Neural progenitor cell (in vitro differentiated cells): ENCODE measurements at regions not wholly inside any gene's neighbourhood (a gene's known extent, or its start where the extent isn't known, plus 50 kb on each side); places are given as distances from the start of the nearest gene placed in this dataset.

Source experiments
- DNase-seq: peaks from one replicate; pipeline ENCODE4 v3.0.0-alpha.2; 2016; ENCODE audit warnings: low spot score
- H2AFZ ChIP-seq: fragments of 200-600 bp; sonication (generic); replicated peaks from 2 replicates; pipeline ENCODE4 v1.6.1; 2016; ENCODE audit warnings: antibody characterized with exemption
- H3F3A ChIP-seq: fragments of 200-600 bp; sonication (generic); 2 replicates; pipeline ENCODE4 v1.6.1; 2016; ENCODE audit warnings: antibody characterized with exemption, low read depth
- H3K27ac ChIP-seq: fragments of 200-600 bp; sonication (generic); 2 replicates; pipeline ENCODE4 v1.5.1; 2016; ENCODE audit warnings: mild to moderate bottlenecking
- H3K27me3 ChIP-seq: fragments of 200-600 bp; sonication (generic); 2 replicates; pipeline ENCODE4 v1.6.1; 2016; ENCODE audit warnings: mild to moderate bottlenecking, moderate library complexity
- H3K36me3 ChIP-seq: fragments of 200-600 bp; sonication (generic); 2 replicates; pipeline ENCODE4 v1.5.1; 2016
- H3K4me1 ChIP-seq: fragments of 200-600 bp; sonication (generic); 2 replicates; pipeline ENCODE4 v1.6.1; 2016; ENCODE audit warnings: mixed run types
- H3K4me2 ChIP-seq: fragments of 200-600 bp; sonication (generic); 2 replicates; pipeline ENCODE4 v1.6.1; 2016
- H3K4me3 ChIP-seq: fragments of 200-600 bp; sonication (generic); 2 replicates; pipeline ENCODE4 v1.5.1; 2016
- H3K79me2 ChIP-seq: fragments of 200-600 bp; sonication (generic); 2 replicates; pipeline ENCODE4 v1.6.1; 2016; ENCODE audit warnings: low read depth
- H3K9ac ChIP-seq: fragments of 200-600 bp; sonication (generic); 2 replicates; pipeline ENCODE4 v1.6.1; 2016
- H3K9me3 ChIP-seq: fragments of 200-600 bp; sonication (generic); 2 replicates; pipeline ENCODE4 v1.5.1; 2016; ENCODE audit warnings: low read depth
- H4K20me1 ChIP-seq: fragments of 200-600 bp; sonication (generic); 2 replicates; pipeline ENCODE4 v1.6.1; 2016; ENCODE audit warnings: low read depth
- H3K27ac Mint-ChIP-seq: 3 replicates; pipeline ENCODE4 v1.8.0; 2021; ENCODE audit warnings: mixed read lengths
- H3K27me3 Mint-ChIP-seq: 2 replicates; pipeline ENCODE4 v1.8.0; 2022; ENCODE audit warnings: low read depth, mild to moderate bottlenecking, inconsistent platforms, moderate library complexity, mixed read lengths; ENCODE audit not compliant: insufficient read depth
- H3K36me3 Mint-ChIP-seq: 3 replicates; pipeline ENCODE4 v1.8.0; 2021; ENCODE audit warnings: mixed read lengths
- H3K4me1 Mint-ChIP-seq: 3 replicates; pipeline ENCODE4 v1.8.0; 2021; ENCODE audit warnings: mixed read lengths
- H3K4me3 Mint-ChIP-seq: 3 replicates; pipeline ENCODE4 v1.8.0; 2021; ENCODE audit warnings: mild to moderate bottlenecking, moderate library complexity, mixed read lengths
- H3K9me3 Mint-ChIP-seq: 3 replicates; pipeline ENCODE4 v1.8.0; 2020; ENCODE audit warnings: mixed read lengths
- EZH2 ChIP-seq: fragments of 200-600 bp; sonication (generic); IDR thresholded peaks from 2 replicates; pipeline ENCODE4 v1.6.1; 2017; ENCODE audit warnings: antibody characterized with exemption, mild to moderate bottlenecking, moderate library complexity
- EZH2phosphoT487 ChIP-seq: fragments of 200-600 bp; sonication (generic); IDR thresholded peaks from 2 replicates; pipeline ENCODE4 v1.6.1; 2017; ENCODE audit warnings: antibody characterized with exemption
- TF ChIP-seq, protein P1 (sequence below): fragments of 200-600 bp; sonication (generic); IDR thresholded peaks from 2 replicates; pipeline ENCODE4 v1.5.1; 2017; ENCODE audit warnings: antibody characterized with exemption, mild to moderate bottlenecking

DNA sequence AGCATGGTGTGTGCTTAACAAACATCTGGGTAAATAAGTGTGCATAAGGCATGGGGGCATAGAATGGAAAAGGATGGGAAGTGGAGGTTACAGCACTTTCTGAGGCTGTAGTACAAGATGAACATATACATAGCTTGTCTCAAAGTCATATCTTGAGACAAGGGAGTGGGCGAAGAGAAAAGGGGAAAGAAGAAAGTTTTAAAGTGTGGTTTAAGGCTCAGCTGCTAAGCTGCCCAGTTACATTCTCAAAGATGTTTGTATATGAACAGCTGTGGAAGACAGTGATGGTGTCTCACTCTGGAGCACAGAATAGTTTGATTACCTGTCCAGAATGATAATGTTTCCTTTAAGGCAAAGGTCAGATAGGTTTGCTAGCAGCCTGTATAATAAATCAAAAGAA is 61.9 kb upstream of the LANCL2 start:
- Histone ChIP-seq H3K4me2 (no peak overlapping the region), H3K9me3 (no peaks in the 10 kb centered on the region), H3K4me1 (no peaks in the 10 kb centered on the region), H3K79me2 (no peaks in the 10 kb centered on the region), H4K20me1 (no peaks in the 10 kb centered on the region), H3F3A (no peaks in the 10 kb centered on the region), H3K27me3 (no peaks in the 10 kb centered on the region), H3K9ac (no peak overlapping the region), H3K27ac (no peak overlapping the region), H3K36me3 (no peaks in the 10 kb centered on the region), H3K4me3 (no peak overlapping the region), H2AFZ (peak overlapping the region; percentile 56)
- no peaks in the 10 kb centered on the region for H3K9me3 Mint-ChIP-seq
- no peak overlapping the region for H3K4me3 Mint-ChIP-seq
- H3K36me3 Mint-ChIP-seq = no peaks in the 10 kb centered on the region
- H3K27me3 Mint-ChIP-seq = peaks cover 8% of the 10 kb centered on the region
- H3K4me1 Mint-ChIP-seq = no peaks in the 10 kb centered on the region
- no peak overlapping the region for H3K27ac Mint-ChIP-seq
- TF ChIP-seq, protein P1, sequence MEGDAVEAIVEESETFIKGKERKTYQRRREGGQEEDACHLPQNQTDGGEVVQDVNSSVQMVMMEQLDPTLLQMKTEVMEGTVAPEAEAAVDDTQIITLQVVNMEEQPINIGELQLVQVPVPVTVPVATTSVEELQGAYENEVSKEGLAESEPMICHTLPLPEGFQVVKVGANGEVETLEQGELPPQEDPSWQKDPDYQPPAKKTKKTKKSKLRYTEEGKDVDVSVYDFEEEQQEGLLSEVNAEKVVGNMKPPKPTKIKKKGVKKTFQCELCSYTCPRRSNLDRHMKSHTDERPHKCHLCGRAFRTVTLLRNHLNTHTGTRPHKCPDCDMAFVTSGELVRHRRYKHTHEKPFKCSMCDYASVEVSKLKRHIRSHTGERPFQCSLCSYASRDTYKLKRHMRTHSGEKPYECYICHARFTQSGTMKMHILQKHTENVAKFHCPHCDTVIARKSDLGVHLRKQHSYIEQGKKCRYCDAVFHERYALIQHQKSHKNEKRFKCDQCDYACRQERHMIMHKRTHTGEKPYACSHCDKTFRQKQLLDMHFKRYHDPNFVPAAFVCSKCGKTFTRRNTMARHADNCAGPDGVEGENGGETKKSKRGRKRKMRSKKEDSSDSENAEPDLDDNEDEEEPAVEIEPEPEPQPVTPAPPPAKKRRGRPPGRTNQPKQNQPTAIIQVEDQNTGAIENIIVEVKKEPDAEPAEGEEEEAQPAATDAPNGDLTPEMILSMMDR = no peak
- TF ChIP-seq EZH2 (no peak), EZH2phosphoT487 (no peak)
- no peak for DNase-seq

DNA sequence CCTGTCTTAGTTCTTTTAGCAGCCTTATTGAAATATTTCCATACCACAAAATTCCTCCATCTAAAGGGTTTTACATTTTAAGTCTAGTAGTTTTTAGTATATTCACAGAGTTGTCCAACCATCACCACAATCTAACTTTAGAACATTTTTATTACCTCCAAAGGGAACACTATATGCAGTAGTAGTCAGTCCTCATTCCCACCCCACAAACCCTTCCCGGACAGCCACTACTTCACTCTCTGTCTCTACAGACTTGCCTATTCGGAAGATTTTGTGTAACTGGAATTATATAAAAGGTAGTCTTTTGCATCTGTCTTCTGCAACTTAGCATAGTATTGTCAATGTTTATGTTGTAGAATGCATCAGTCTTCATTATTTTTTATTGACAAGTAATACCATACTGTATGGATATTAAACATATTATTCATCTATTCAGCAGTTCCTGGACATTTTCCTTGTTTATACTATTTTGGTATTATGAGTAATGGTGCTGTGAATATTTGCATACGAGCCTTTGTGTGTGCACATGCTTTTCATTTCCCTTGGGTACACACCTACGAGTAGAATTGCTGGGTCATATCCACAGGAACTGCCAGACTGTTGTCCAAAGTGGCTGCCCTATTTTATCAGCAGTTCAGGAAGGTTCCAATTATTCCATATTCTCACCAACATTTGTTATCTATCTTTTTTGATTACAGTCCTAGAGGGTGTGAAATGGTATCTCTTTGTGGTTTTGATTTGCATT is 60.9 kb upstream of the LANCL2 start:
- Mint-ChIP-seq H3K9me3 (no peaks in the 10 kb centered on the region), H3K27me3 (peaks cover 11% of the 10 kb centered on the region), H3K27ac (no peak overlapping the region), H3K4me1 (no peaks in the 10 kb centered on the region), H3K4me3 (no peak overlapping the region), H3K36me3 (no peaks in the 10 kb centered on the region)
- H3F3A ChIP-seq = no peaks in the 10 kb centered on the region
- no peak overlapping the region for H3K9ac ChIP-seq
- H3K9me3 ChIP-seq = no peaks in the 10 kb centered on the region
- H3K4me3 ChIP-seq = no peak overlapping the region
- H2AFZ ChIP-seq = peak overlapping the region; percentile 30
- no peaks in the 10 kb centered on the region for H3K27me3 ChIP-seq
- no peaks in the 10 kb centered on the region for H3K79me2 ChIP-seq
- DNase-seq = no peak
- no peaks in the 10 kb centered on the region for H3K4me1 ChIP-seq
- TF ChIP-seq EZH2 (no peak), EZH2phosphoT487 (no peak)
- TF ChIP-seq, protein P1 = no peak
- no peaks in the 10 kb centered on the region for H3K36me3 ChIP-seq
- H3K27ac ChIP-seq = no peak overlapping the region
- H3K4me2 ChIP-seq = no peak overlapping the region
- H4K20me1 ChIP-seq = no peaks in the 10 kb centered on the region

DNA sequence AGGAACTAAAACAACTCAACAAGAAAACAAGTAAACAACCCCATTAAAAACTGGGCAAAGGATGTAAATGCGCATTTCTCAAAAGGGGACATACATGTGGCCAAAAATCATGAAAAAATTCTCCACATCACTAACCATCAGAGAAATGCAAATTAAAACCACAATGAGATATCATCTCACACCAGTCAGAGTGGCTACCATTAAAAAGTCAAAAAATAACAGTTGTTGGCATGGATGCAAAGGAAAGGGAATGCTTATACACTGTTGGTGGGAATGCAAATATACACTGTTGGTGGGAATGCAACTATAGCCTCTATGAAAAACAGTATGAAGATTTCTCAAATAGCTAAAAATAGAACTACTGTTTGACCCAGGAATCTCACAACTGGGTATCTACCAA is 60.0 kb upstream of the LANCL2 start:
- no peaks in the 10 kb centered on the region for H3K27me3 ChIP-seq
- no peaks in the 10 kb centered on the region for H3K36me3 ChIP-seq
- Mint-ChIP-seq H3K4me3 (no peak overlapping the region), H3K36me3 (peaks cover under 1% of the 10 kb centered on the region), H3K27ac (no peak overlapping the region), H3K4me1 (no peaks in the 10 kb centered on the region), H3K27me3 (peaks cover 11% of the 10 kb centered on the region), H3K9me3 (no peaks in the 10 kb centered on the region)
- DNase-seq = no peak
- no peak overlapping the region for H3K4me2 ChIP-seq
- H3K4me1 ChIP-seq = no peaks in the 10 kb centered on the region
- H3K4me3 ChIP-seq = no peak overlapping the region
- no peak overlapping the region for H3K9ac ChIP-seq
- H3F3A ChIP-seq = no peaks in the 10 kb centered on the region
- no peaks in the 10 kb centered on the region for H3K9me3 ChIP-seq
- TF ChIP-seq EZH2phosphoT487 (no peak), EZH2 (no peak)
- TF ChIP-seq, protein P1 = no peak
- H3K79me2 ChIP-seq = no peaks in the 10 kb centered on the region
- no peak overlapping the region for H3K27ac ChIP-seq
- H2AFZ ChIP-seq = no peak overlapping the region
- no peaks in the 10 kb centered on the region for H4K20me1 ChIP-seq
